ENCODE measurements at regions not wholly inside any gene's neighbourhood (a gene's known extent, or its start where the extent isn't known, plus 50 kb on each side); places are given as distances from the start of the nearest gene placed in this dataset.

DNA sequence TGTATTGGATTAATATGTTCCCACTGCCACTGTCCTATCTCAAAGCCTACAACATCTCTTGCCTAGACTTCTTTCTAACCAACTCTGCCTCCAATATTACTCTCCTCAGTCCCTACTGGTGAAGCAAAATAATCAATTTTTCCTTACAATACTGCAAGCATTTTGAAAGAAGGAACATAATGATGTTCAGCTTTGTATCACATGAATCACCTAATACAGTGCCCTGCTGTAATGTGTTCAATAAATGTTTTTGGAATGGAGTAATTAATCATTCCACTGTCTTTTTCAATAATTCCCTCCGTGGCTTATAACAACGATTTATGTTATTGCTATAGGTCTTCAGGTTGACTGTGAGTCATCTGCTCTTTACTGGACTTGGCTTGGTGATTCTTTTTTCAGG, 356.4 kb downstream of the TDRD15 start:
- DNase-seq (ENCODE audit: extremely low read depth in 1 of 2, low read depth in 1 of 2) = no peak

DNA sequence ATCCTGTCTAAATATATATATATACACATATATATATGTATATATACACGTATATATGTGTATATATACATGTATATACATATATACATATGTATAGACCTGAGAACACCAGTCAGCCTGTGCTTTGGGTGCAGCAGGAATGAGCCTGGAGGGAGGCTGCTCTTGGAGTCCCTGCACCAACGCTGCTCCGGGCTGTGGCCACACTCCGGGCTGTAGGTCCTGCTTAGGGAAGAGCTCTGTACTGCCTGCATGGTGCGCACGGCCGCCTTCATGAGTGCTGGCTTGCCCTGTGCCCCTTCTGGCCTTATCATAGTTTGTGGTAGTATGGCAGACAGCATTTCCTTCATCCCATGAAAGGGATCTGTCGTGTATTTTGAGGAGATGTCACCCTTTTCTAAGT, 360.9 kb downstream of the TDRD15 start:
- no peak for DNase-seq (ENCODE audit: extremely low read depth in 1 of 2, low read depth in 1 of 2)

DNA sequence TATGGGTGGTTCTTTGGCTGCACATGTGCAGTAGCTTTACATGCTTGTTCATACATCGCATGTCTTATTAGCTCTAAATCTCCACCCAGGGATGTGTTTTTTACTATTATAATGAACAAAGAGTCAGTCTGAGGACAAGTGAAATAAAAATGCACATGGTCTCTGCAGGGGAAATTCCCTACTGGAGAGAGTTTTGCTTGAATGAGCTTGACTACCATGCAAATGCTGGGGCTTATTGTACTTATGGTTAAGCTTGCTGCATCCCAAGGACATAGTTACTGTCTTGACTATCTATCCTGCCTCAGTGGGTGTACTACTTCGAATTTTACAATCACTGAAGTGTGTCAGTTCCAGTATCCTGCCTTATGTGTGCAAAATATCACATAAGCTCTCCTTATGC, 362.7 kb downstream of the TDRD15 start:
- no peak for DNase-seq (ENCODE audit: extremely low read depth in 1 of 2, low read depth in 1 of 2)

DNA sequence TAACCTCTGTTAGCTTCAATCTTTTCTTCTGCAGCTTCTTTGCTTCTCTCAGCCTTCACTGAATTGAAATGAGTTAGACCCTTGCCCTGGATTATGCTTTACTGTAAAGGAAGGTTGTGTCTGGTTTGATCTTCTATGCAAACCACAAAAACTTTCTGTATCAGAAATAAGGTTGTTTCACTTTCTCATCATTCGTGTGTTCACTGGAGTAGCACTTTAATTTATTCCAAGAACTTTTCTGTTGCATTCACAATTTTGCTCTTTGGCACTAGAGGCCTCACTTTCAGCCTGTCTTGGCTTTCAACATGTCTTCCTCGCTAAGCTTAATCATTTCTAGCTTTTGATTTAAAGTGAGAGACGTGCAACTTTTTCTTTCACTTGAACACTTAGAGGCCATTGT, 365.3 kb downstream of the TDRD15 start:
- no peak for DNase-seq (ENCODE audit: extremely low read depth in 1 of 2, low read depth in 1 of 2)

DNA sequence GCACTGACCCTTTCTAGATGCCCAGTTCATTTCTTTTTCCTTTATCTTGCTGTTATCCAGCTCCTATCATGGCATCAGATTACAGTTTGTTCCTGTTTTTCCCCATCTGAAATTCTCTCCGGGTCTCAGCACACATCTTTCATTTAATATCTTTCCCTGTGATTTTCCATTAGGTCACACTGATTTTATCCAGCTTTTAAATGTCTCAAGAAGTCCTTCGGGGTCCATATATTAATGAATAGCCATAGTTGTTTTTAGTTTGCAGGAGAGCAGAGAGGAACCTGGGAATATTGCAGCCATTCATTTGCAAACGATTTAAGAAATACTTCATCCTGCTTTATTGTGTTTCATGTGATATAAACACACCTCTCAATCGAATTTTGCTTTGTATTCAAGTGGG, 374.2 kb downstream of the TDRD15 start:
- DNase-seq (ENCODE audit: extremely low read depth in 1 of 2, low read depth in 1 of 2) = no peak

DNA sequence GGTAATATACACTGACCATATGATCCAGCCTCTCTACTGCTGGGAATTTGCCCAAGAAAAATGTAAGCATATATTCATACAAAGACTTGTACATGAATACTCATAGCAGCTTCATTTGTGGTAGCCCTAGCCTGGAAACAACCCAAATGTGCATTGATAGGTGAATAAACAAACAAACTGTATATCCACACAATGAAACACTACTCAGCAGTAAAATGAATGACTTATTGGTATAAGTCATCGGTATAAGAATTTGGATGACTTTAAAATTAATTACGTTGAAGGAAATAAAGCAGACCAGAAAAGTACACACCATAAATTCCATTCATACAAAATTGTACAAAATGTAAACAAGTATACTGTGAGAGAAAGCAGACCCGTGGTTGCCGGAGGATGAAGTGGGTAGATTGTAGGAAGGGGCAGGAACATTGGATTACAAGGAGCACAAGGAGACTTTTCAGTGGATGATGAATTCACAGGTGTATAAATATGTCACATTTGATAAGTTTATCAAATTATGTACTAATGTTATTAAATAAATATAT, 376.7 kb downstream of the TDRD15 start:
- DNase-seq (ENCODE audit: extremely low read depth in 1 of 2, low read depth in 1 of 2) = no peak

DNA sequence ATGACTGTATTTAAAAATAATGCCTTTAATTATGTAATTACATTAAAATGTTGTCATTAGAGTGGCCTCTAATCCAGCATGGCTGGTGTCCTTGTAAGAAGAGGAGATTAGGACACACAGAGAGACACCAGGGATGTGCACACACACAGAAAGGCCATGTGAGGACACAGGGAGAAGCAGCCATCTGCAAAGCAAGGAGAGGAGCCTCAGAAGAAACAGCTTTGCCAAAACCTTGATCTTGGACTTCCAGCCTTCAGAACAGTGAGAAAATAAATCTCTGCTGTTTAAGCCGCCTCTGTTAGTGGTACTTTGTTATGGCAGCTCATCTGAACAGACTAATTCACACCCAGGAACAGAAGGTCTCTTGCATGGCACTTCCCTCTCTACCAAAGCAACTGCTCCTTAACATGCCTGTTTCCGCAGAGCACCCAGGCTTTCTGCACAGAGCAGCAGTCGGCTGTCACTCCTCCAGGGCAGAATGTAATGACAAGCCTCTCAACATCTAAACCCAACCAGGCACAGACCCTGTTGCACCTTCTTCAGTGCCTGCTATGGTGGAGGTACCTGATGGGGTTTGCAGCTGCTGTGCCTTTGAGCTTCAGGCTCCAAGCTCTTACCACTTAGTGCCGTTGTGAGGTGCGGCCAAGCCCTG, 377.7 kb downstream of the TDRD15 start:
- DNase-seq (ENCODE audit: extremely low read depth in 1 of 2, low read depth in 1 of 2) = no peak

DNA sequence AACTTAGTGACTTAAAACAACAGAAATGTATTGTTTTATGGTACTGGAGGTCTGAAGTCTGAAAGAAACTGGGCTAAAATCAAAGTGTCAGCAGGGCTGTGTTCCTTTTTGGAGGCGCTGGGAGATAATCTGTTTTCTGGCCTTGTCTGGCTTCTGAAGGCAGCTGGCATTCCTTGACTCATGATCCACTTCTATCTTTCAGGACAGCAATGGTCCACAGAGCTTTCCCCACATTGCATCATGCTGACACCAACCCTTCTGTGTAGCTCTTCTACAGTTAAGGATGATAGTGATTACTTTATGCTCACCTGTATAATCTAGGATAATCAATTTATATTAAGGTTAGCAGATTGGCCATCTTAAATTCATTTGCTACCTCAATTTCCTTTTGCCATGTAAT, 392.1 kb downstream of the TDRD15 start:
- DNase-seq (ENCODE audit: extremely low read depth in 1 of 2, low read depth in 1 of 2) = no peak

DNA sequence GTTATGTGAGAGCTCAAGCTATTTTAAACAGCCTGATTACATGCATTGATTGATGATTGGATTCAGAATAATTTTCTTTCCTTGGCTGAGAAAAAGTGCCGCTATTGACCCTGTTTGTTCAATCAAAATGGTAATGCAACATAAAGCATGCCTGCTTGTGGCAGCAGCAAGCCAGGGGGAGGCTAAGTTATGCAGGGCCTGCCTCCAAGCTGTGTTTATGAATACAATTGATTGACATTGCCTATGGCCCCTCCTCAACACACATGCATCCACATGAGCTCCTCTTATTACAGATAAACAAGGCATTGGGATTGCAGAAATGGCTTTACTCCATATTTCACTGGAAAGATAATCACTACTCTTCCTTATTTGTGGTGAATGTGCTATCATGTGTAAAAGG, 395.6 kb downstream of the TDRD15 start:
- no peak for DNase-seq (ENCODE audit: extremely low read depth in 1 of 2, low read depth in 1 of 2)

DNA sequence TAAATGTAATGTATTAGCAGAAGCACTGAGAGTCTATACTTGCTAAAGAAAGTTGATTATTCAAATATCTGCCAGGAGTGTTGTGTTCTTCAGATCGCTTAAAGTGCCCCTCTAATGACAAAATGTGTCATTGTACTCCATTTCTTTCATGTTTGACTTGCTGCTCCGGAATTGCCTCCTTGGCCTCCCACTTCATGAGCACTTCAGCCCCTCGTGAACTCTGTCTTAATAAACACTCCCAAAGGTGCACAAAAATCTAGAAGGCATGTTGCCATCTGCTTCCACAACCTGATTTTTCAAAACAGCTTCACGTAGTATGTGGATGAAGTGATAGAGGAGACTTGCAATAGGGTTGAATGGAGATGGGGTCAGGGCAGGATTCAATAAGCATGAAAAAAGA, 396.1 kb downstream of the TDRD15 start:
- no peak for DNase-seq (ENCODE audit: extremely low read depth in 1 of 2, low read depth in 1 of 2)

DNA sequence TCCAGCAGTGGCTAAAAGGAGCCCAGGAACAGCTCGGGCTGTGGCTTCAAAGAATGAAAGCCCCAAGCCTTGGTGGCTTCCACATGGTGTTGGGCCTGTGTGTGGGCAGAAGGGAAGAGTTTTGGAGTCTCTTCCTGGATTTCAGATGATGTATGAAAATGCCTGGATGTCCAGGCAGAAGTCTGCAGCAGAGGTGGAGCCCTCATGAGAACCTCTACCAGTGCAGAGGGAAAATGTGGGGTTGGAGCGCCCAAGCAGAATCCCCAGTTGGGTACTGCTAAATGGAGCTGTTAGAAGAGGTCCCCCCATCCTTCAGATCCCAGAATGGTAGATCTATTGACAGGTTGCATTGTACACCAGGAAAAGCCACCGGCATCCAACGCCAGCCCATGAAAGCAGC, 412.1 kb downstream of the TDRD15 start:
- DNase-seq (ENCODE audit: extremely low read depth in 1 of 2, low read depth in 1 of 2) = no peak

DNA sequence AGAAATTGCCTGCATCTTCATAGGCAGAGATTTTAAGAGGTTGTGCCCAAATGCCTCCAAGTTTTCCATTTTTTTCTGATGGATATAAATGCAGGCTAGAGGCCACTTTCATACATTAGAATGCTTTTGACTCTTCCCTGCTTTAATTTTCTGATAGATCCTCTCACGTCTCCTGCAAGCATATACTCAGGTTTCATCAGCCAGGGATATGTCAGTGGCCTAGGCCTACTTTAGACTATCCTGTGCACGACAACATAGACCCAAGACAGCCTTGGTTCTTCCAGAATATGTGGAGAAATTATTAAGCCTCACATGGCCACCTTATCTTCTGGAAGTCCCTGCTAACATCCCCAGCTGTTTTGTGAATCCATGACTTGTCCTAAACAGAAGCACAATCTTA, 415.9 kb downstream of the TDRD15 start:
- no peak for DNase-seq (ENCODE audit: extremely low read depth in 1 of 2, low read depth in 1 of 2)

DNA sequence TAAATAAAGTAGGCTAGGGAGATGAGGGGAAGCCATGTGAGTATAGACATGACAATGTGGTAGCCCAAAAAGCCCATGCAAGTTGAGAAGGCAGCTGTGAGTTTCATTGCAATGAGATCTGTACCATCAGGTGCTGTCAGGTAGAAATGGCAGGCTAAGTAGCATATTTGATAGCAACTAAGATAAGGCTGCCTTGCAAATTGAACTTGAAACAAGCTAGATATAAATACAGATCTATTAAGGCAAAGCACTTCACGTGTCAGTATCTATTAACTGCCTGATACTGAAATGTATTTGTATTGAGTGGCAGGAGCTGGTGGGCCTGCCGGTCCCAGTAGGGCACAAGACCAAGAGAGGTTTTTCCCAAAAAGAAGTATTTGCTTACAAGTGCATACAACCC, 419.9 kb downstream of the TDRD15 start:
- DNase-seq (ENCODE audit: extremely low read depth in 1 of 2, low read depth in 1 of 2) = no peak

DNA sequence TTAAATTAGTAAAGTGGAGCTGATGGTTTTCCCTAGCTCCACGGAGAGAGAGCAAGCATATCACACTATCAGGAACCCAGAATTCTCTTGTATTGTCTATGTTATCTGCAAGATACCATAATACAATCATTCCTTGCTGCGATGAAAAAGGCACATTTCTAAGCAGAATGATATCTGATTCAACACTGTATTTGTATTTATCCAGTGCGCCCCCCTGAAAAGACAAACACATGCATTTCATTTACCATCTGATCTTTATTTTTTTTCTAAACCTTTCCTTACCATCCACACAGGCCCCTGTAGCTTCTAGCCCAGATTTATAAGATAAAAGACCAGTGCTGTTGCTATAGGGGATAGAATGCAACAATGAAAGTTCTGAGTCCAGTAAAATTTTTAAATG, 420.6 kb downstream of the TDRD15 start:
- DNase-seq (ENCODE audit: extremely low read depth in 1 of 2, low read depth in 1 of 2) = no peak

DNA sequence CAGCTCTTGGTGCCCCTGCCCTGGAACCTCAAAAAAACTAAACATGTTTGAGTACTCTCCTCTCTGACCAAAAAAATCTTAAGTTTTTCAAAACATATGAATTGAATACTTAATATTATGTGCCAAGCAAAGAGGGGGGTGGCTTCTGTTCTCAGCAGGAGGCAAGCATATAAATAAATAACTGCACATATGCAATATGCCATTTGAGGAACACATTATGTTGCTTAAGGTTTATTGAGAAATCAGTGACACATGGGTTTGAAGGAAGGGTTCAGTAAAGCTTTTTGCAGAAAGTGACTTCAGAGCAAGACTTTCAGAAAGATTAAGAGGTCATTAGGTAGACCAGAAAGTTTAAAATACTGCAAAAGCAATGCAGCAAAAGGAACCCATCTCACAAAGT, 429.2 kb downstream of the TDRD15 start:
- no peak for DNase-seq (ENCODE audit: extremely low read depth in 1 of 2, low read depth in 1 of 2)

DNA sequence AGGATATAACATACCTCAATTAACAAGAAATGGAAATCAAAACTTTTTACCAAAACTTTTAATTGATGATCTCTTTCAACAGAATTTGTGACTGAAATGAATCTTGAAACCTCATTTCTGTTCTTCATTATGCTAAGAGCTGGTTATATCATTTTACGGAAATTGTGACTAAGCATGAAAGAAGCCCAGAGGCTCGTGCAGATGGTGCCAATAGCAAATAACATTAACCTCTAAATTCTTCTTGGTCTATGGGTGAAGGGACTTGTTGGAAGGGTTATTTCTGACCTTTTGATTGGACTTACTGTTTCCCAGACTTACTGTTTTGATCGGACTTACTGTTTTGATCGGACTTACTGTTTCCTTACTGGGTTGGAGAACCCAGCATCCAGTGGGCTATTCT, 435.6 kb downstream of the TDRD15 start:
- DNase-seq (ENCODE audit: extremely low read depth in 1 of 2, low read depth in 1 of 2) = no peak

DNA sequence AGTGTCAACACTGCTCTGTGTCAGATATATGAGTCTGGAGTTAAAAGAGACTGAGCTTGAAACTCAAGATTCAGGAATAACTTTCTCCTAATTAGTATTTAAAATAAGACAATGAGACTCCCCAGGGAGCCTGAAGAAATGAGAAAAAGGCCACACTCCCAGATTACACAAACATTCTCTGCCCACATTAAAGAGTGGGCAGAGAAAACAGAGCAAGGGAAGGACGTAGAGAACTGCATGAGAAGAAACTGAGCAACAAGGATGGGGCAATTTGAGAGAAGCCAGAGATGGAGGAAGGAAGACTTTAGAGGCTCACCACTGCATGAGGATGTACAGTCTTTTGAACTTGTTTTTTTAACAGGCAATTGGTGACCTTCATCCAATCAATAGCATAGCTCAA, 438.2 kb downstream of the TDRD15 start:
- DNase-seq (ENCODE audit: extremely low read depth in 1 of 2, low read depth in 1 of 2) = no peak

DNA sequence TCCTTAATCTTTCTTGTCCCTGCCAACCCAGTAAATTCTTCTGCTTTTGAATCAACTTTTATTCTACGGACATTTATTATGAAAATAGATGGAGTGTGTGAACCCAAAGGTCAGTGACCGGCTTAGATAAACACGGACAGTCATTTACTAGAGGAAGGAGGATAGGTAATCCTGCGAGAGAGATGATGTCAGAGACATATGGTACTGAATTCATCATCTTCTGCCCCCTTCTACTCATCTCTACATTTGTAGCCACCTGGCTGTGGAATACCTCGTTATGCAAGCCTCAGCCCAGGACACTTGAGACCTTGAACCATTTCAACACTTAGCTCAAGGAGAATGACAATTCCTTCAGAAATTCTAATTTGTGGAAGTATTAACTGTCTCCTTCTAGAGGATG, 443.6 kb downstream of the TDRD15 start:
- no peak for DNase-seq (ENCODE audit: extremely low read depth in 1 of 2, low read depth in 1 of 2)

DNA sequence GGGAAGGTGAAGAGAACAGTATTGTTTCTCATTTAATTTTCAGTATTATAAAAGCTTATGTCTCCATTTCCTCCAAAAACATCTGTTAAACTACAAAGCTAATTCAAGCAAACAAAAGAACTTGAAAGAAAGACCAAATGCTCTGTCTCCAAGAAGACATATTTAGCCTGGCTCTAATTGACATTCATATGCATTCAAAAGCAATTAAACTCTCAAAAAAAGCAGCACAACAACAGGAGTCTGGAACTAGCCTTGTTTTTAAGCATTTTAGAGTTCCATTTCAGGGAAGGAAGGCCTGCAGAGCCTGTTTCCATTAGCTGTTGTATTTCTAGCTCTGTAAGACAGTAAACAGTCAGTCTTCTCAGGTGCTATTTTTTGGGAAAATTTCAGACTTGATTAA, 447.9 kb downstream of the TDRD15 start:
- no peak for DNase-seq (ENCODE audit: extremely low read depth in 1 of 2, low read depth in 1 of 2)

DNA sequence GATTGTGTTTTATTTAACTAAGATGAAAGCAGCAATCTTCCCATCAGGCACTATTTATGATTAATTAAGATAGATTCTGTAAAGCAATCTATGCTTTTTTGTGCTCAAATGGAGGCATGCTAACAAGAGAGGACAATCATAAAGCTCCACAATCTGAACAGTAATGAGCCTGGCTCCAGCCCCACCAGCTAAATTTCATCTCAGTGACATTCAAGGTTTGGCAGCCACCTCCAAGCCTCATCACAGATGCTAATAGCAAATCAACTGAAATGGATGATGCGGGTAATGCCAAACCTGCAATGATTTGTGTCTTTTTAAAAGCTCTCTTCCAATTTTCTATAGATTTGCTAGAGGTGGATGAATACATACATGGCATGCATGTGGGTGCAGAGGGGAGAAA, 456.6 kb downstream of the TDRD15 start:
- DNase-seq (ENCODE audit: extremely low read depth in 1 of 2, low read depth in 1 of 2) = no peak

DNA sequence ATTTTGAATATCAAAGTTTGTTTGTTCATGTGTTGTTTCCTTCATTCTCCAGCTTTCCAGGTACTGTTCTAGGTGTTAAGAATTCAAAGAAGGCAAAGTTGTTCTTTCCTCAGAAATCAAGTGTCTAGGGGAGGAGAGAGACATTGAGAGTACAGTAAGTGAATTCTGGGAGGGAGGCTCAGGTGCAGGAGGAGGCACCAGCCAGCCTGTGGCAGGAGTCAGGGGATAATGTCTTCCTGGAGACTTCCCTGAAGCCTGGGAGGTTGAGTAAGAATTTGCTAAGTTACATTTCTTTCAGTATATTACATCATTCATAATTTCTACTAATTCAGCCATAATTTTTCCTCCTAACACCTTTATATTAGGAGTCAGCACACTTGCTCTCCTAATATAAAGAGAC, 462.1 kb downstream of the TDRD15 start:
- no peak for DNase-seq (ENCODE audit: extremely low read depth in 1 of 2, low read depth in 1 of 2)

DNA sequence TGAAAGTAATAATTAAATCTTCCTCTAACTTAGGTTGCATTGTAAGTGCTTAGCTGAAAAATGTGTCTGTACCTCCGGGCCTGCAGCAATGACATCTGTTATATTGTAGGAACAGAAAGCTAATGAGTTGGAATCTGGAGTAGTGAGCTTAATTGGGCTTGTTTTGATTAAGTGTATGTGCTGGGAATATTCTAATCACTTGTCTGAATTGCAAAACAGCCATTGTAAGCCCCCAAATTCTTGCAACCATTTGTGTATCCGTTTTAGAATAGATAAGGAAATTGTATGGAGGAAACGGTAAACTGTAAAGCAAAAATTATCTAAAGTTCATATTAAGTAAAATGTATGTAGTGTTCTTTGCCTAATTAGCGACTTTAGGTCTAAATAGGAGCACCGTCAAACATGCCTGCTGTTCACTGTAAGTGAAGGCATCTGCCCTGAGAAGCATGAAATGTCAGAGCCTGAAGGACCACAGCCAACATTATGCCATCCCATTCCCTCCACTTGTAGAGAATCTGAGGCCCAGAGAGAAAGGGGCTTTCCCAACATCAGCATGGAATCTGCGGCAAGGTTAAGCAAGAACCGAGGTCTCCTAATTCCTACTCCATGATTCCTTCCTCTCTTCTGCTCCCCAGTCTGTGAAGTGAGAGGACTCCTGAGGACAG, 466.4 kb downstream of the TDRD15 start:
- no peak for DNase-seq (ENCODE audit: extremely low read depth in 1 of 2, low read depth in 1 of 2)

DNA sequence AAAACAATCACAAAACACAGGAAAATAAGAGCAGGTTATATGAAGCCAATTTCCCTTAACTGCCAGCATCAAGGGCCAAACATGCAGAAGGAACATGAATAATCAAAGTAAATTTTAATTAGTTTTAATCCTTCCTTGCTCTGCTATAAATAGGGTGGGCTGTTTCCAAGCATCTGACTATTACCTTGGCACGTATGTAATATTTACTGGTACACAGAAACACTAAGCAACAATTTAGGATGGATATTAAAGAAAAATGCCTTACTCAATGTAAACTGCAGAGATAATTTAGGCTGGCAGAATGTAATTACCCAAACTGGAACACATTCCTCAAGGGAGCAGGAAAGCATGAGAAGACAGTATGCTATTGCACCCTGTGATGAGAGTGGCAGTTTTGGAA, 468.2 kb downstream of the TDRD15 start:
- DNase-seq (ENCODE audit: extremely low read depth in 1 of 2, low read depth in 1 of 2) = no peak
